ENCODE measurements at regions not wholly inside any gene's neighbourhood (a gene's known extent, or its start where the extent isn't known, plus 50 kb on each side); places are given as distances from the start of the nearest gene placed in this dataset.
"Not testable (repeated sequence)": the region's sequence is repeated elsewhere in the genome, so short reads cannot be mapped to it uniquely, and the experiment has no call there.

GRCh38 chr16:7919782-7920181 lies 587.1 kb downstream of the RBFOX1 start:
- TF ChIP-seq SPI1 (IDR thresholded peaks at IDR 0.05; ENCODE audit: low read depth, low read length) (no peak), PAX5 (IDR thresholded peaks at IDR 0.05; ENCODE audit: insufficient read depth, low read length, severe bottlenecking) (no peak)
- no peak for DNase-seq (ENCODE audit: insufficient read length, low spot score)
- FAIRE-seq = no peak

- TF ChIP-seq PAX5 (IDR thresholded peaks at IDR 0.05; ENCODE audit: insufficient read depth, low read length, severe bottlenecking) = no peak
- FAIRE-seq (no peak), DNase-seq (ENCODE audit: insufficient read length, low spot score) (no peak)
These were observed 582.1 kb downstream of the RBFOX1 start for GRCh38 chr16:7914748-7915147.

GRCh38 chr16:7912132-7912531 lies 579.5 kb downstream of the RBFOX1 start:
- FAIRE-seq (no peak), DNase-seq (ENCODE audit: insufficient read length, low spot score) (no peak)
- TF ChIP-seq PAX5 (IDR thresholded peaks at IDR 0.05; ENCODE audit: insufficient read depth, low read length, severe bottlenecking) (no peak), POU2F2 (IDR thresholded peaks at IDR 0.05; ENCODE audit: low read depth, low read length) (no peak), POLR2A (IDR thresholded peaks at IDR 0.05; ENCODE audit: low read depth, low read length) (no peak), SPI1 (IDR thresholded peaks at IDR 0.05; ENCODE audit: low read depth, low read length) (no peak), TAF1 (IDR thresholded peaks at IDR 0.05; ENCODE audit: low read depth, low read length) (no peak), POLR2AphosphoS5 (IDR thresholded peaks at IDR 0.05; ENCODE audit: low read depth, low read length) (no peak)

- FAIRE-seq (no peak), DNase-seq (ENCODE audit: insufficient read length, low spot score) (no peak)
- TF ChIP-seq SPI1 (IDR thresholded peaks at IDR 0.05; ENCODE audit: low read depth, low read length) (no peak), POLR2A (IDR thresholded peaks at IDR 0.05; ENCODE audit: low read depth, low read length) (no peak), TAF1 (IDR thresholded peaks at IDR 0.05; ENCODE audit: low read depth, low read length) (no peak), POU2F2 (IDR thresholded peaks at IDR 0.05; ENCODE audit: low read depth, low read length) (no peak), POLR2AphosphoS5 (IDR thresholded peaks at IDR 0.05; ENCODE audit: low read depth, low read length) (no peak), PAX5 (IDR thresholded peaks at IDR 0.05; ENCODE audit: insufficient read depth, low read length, severe bottlenecking) (no peak)
These were observed 577.5 kb downstream of the RBFOX1 start for GRCh38 chr16:7910116-7910515.

- DNase-seq (ENCODE audit: insufficient read length, low spot score) (no peak), FAIRE-seq (no peak)
- TF ChIP-seq SPI1 (IDR thresholded peaks at IDR 0.05; ENCODE audit: low read depth, low read length) (no peak), PAX5 (IDR thresholded peaks at IDR 0.05; ENCODE audit: insufficient read depth, low read length, severe bottlenecking) (no peak), TAF1 (IDR thresholded peaks at IDR 0.05; ENCODE audit: low read depth, low read length) (no peak), POLR2AphosphoS5 (IDR thresholded peaks at IDR 0.05; ENCODE audit: low read depth, low read length) (no peak)
These were observed 555.8 kb downstream of the RBFOX1 start for GRCh38 chr16:7888411-7888810.

- no peak for DNase-seq (ENCODE audit: insufficient read length, low spot score)
- no peak for FAIRE-seq
- no peak for TF ChIP-seq SPI1 (IDR thresholded peaks at IDR 0.05; ENCODE audit: low read depth, low read length)
- TF ChIP-seq PAX5 (IDR thresholded peaks at IDR 0.05; ENCODE audit: insufficient read depth, low read length, severe bottlenecking) = no peak
- TF ChIP-seq POLR2A (IDR thresholded peaks at IDR 0.05; ENCODE audit: low read depth, low read length) = no peak
- no peak for TF ChIP-seq POU2F2 (IDR thresholded peaks at IDR 0.05; ENCODE audit: low read depth, low read length)
- no peak for TF ChIP-seq POLR2AphosphoS5 (IDR thresholded peaks at IDR 0.05; ENCODE audit: low read depth, low read length)
These were observed 554.7 kb downstream of the RBFOX1 start for GRCh38 chr16:7887316-7887715.

GRCh38 chr16:7871979-7872378 lies 539.3 kb downstream of the RBFOX1 start:
- DNase-seq (ENCODE audit: insufficient read length, low spot score) (no peak), FAIRE-seq (no peak)
- no peak for TF ChIP-seq SPI1 (IDR thresholded peaks at IDR 0.05; ENCODE audit: low read depth, low read length)
- no peak for TF ChIP-seq PAX5 (IDR thresholded peaks at IDR 0.05; ENCODE audit: insufficient read depth, low read length, severe bottlenecking)
- TF ChIP-seq POLR2A (IDR thresholded peaks at IDR 0.05; ENCODE audit: low read depth, low read length) = no peak
- TF ChIP-seq POU2F2 (IDR thresholded peaks at IDR 0.05; ENCODE audit: low read depth, low read length) = no peak
- no peak for TF ChIP-seq TAF1 (IDR thresholded peaks at IDR 0.05; ENCODE audit: low read depth, low read length)
- no peak for TF ChIP-seq POLR2AphosphoS5 (IDR thresholded peaks at IDR 0.05; ENCODE audit: low read depth, low read length)

- FAIRE-seq (no peak), DNase-seq (ENCODE audit: insufficient read length, low spot score) (no peak)
- no peak for TF ChIP-seq TAF1 (IDR thresholded peaks at IDR 0.05; ENCODE audit: low read depth, low read length)
- TF ChIP-seq PAX5 (IDR thresholded peaks at IDR 0.05; ENCODE audit: insufficient read depth, low read length, severe bottlenecking) = no peak
- TF ChIP-seq SPI1 (IDR thresholded peaks at IDR 0.05; ENCODE audit: low read depth, low read length) = no peak
- TF ChIP-seq POU2F2 (IDR thresholded peaks at IDR 0.05; ENCODE audit: low read depth, low read length) = no peak
- TF ChIP-seq POLR2A (IDR thresholded peaks at IDR 0.05; ENCODE audit: low read depth, low read length) = no peak
- no peak for TF ChIP-seq POLR2AphosphoS5 (IDR thresholded peaks at IDR 0.05; ENCODE audit: low read depth, low read length)
These were observed 538.7 kb downstream of the RBFOX1 start for GRCh38 chr16:7871371-7871770.

GRCh38 chr16:7867831-7868230 lies 535.2 kb downstream of the RBFOX1 start:
- no peak for TF ChIP-seq SPI1 (IDR thresholded peaks at IDR 0.05; ENCODE audit: low read depth, low read length)
- no peak for TF ChIP-seq POLR2AphosphoS5 (IDR thresholded peaks at IDR 0.05; ENCODE audit: low read depth, low read length)
- no peak for TF ChIP-seq POU2F2 (IDR thresholded peaks at IDR 0.05; ENCODE audit: low read depth, low read length)
- TF ChIP-seq PAX5 (IDR thresholded peaks at IDR 0.05; ENCODE audit: insufficient read depth, low read length, severe bottlenecking) = no peak
- no peak for DNase-seq (ENCODE audit: insufficient read length, low spot score)
- no peak for FAIRE-seq

- FAIRE-seq = no peak
- no peak for TF ChIP-seq SPI1 (IDR thresholded peaks at IDR 0.05; ENCODE audit: low read depth, low read length)
- no peak for TF ChIP-seq POLR2A (IDR thresholded peaks at IDR 0.05; ENCODE audit: low read depth, low read length)
- TF ChIP-seq PAX5 (IDR thresholded peaks at IDR 0.05; ENCODE audit: insufficient read depth, low read length, severe bottlenecking) = no peak
- TF ChIP-seq POU2F2 (IDR thresholded peaks at IDR 0.05; ENCODE audit: low read depth, low read length) = no peak
- TF ChIP-seq TAF1 (IDR thresholded peaks at IDR 0.05; ENCODE audit: low read depth, low read length) = no peak
- no peak for TF ChIP-seq POLR2AphosphoS5 (IDR thresholded peaks at IDR 0.05; ENCODE audit: low read depth, low read length)
- DNase-seq (ENCODE audit: insufficient read length, low spot score) = no peak
These were observed 533.5 kb downstream of the RBFOX1 start for GRCh38 chr16:7866144-7866543.

GRCh38 chr16:7865393-7865792 lies 532.7 kb downstream of the RBFOX1 start:
- DNase-seq (ENCODE audit: insufficient read length, low spot score); FAIRE-seq: not testable (repeated sequence)

Data from GM12891 (cell line).